ENCODE measurements at regions not wholly inside any gene's neighbourhood (a gene's known extent, or its start where the extent isn't known, plus 50 kb on each side); places are given as distances from the start of the nearest gene placed in this dataset.

- no peak for FAIRE-seq
Measured at GRCh38 chr7:15870347-15870746, 183.9 kb upstream of the MEOX2 start.

GRCh38 chr7:15867441-15867840 is 181.0 kb upstream of the MEOX2 start:
- no peak for FAIRE-seq

More at GRCh38 chr7:15870347-15870746, 183.9 kb upstream of the MEOX2 start:
- DNase-seq (ENCODE audit: insufficient read length, low spot score) = no peak

GRCh38 chr7:15866753-15867152 is 180.3 kb upstream of the MEOX2 start:
- no peak for DNase-seq (ENCODE audit: insufficient read length, low spot score)

More at GRCh38 chr7:15867441-15867840, 181.0 kb upstream of the MEOX2 start:
- no peak for DNase-seq (ENCODE audit: insufficient read length, low spot score)

GRCh38 chr7:15864626-15864991 is 178.1 kb upstream of the MEOX2 start:
- FAIRE-seq (no peak), DNase-seq (ENCODE audit: insufficient read length, low spot score) (no peak)

More at GRCh38 chr7:15866753-15867152, 180.3 kb upstream of the MEOX2 start:
- FAIRE-seq = no peak

- DNase-seq (ENCODE audit: insufficient read length, low spot score) = no peak
- no peak for FAIRE-seq
Measured at GRCh38 chr7:15863951-15864625, 177.6 kb upstream of the MEOX2 start.

- DNase-seq (ENCODE audit: insufficient read length, low spot score) = no peak
- no peak for FAIRE-seq
Measured at GRCh38 chr7:15862781-15863165, 176.3 kb upstream of the MEOX2 start.

GRCh38 chr7:15862016-15862780 is 175.7 kb upstream of the MEOX2 start:
- DNase-seq (ENCODE audit: insufficient read length, low spot score) (no peak), FAIRE-seq (no peak)

- no peak for FAIRE-seq
- DNase-seq (ENCODE audit: insufficient read length, low spot score) = no peak
Measured at GRCh38 chr7:15860264-15860949, 173.9 kb upstream of the MEOX2 start.

- no peak for FAIRE-seq
- DNase-seq (ENCODE audit: insufficient read length, low spot score) = no peak
Measured at GRCh38 chr7:15857026-15857425, 170.5 kb upstream of the MEOX2 start.

GRCh38 chr7:15856311-15856710 is 169.8 kb upstream of the MEOX2 start:
- FAIRE-seq = no peak
- DNase-seq (ENCODE audit: insufficient read length, low spot score) = no peak

- FAIRE-seq (no peak), DNase-seq (ENCODE audit: insufficient read length, low spot score) (no peak)
Measured at GRCh38 chr7:15855525-15856109, 169.1 kb upstream of the MEOX2 start.

GRCh38 chr7:15854841-15855524 is 168.5 kb upstream of the MEOX2 start:
- FAIRE-seq (no peak), DNase-seq (ENCODE audit: insufficient read length, low spot score) (no peak)

- DNase-seq (ENCODE audit: insufficient read length, low spot score) = no peak
- no peak for FAIRE-seq
Measured at GRCh38 chr7:15853832-15854470, 167.5 kb upstream of the MEOX2 start.

GRCh38 chr7:15851201-15851600 is 164.7 kb upstream of the MEOX2 start:
- FAIRE-seq (no peak), DNase-seq (ENCODE audit: insufficient read length, low spot score) (no peak)

- DNase-seq (ENCODE audit: insufficient read length, low spot score) (no peak), FAIRE-seq (no peak)
Measured at GRCh38 chr7:15848901-15849300, 162.4 kb upstream of the MEOX2 start.

GRCh38 chr7:15848362-15848761 is 161.9 kb upstream of the MEOX2 start:
- DNase-seq (ENCODE audit: insufficient read length, low spot score) (no peak), FAIRE-seq (no peak)

- no peak for DNase-seq (ENCODE audit: insufficient read length, low spot score)
- no peak for FAIRE-seq
Measured at GRCh38 chr7:15845868-15846267, 159.4 kb upstream of the MEOX2 start.

- DNase-seq (ENCODE audit: insufficient read length, low spot score) = no peak
- no peak for FAIRE-seq
Measured at GRCh38 chr7:15845461-15845860, 159.0 kb upstream of the MEOX2 start.

GRCh38 chr7:15839416-15840100 is 153.1 kb upstream of the MEOX2 start:
- DNase-seq (ENCODE audit: insufficient read length, low spot score) = no peak
- FAIRE-seq = no peak

- DNase-seq (ENCODE audit: insufficient read length, low spot score) = no peak
- no peak for FAIRE-seq
Measured at GRCh38 chr7:15838265-15838664, 151.8 kb upstream of the MEOX2 start.

Data from GM19239 (cell line).